Kidney capillary endothelial cell (primary cell): ENCODE measurements at regions not wholly inside any gene's neighbourhood (a gene's known extent, or its start where the extent isn't known, plus 50 kb on each side); places are given as distances from the start of the nearest gene placed in this dataset.

Experiments
- DNase-seq: peaks from one replicate; pipeline ENCODE4 v3.0.0-alpha.2; 2018; ENCODE audit warnings: low spot score

GRCh38 chr4:159444678-159445077 is 341.8 kb downstream of the RAPGEF2 start:
- peak; percentile 28 for DNase-seq

- DNase-seq = no peak
These were observed 342.8 kb downstream of the RAPGEF2 start for GRCh38 chr4:159445692-159446091.

GRCh38 chr4:159446266-159446976 is 343.5 kb downstream of the RAPGEF2 start:
- DNase-seq = peak; percentile 80

- no peak for DNase-seq
These were observed 344.4 kb downstream of the RAPGEF2 start for GRCh38 chr4:159447296-159447695.

GRCh38 chr4:159451006-159451405 is 348.1 kb downstream of the RAPGEF2 start:
- no peak for DNase-seq

GRCh38 chr4:159455675-159456237 is 352.9 kb downstream of the RAPGEF2 start:
- peak; percentile 37 for DNase-seq

- no peak for DNase-seq
These were observed 357.5 kb downstream of the RAPGEF2 start for GRCh38 chr4:159460371-159460770.

- DNase-seq = no peak
These were observed 360.4 kb downstream of the RAPGEF2 start for GRCh38 chr4:159463235-159463634.

- no peak for DNase-seq
These were observed 361.4 kb downstream of the RAPGEF2 start for GRCh38 chr4:159464302-159464701.

GRCh38 chr4:159476886-159477285 is 374.0 kb downstream of the RAPGEF2 start:
- DNase-seq = no peak

GRCh38 chr4:159480826-159481225 is 377.9 kb downstream of the RAPGEF2 start:
- no peak for DNase-seq

GRCh38 chr4:159481936-159482335 is 379.1 kb downstream of the RAPGEF2 start:
- DNase-seq = no peak

GRCh38 chr4:159483110-159483781 is 380.4 kb downstream of the RAPGEF2 start:
- DNase-seq = no peak

GRCh38 chr4:159483782-159484741 is 381.2 kb downstream of the RAPGEF2 start:
- no peak for DNase-seq

- DNase-seq = no peak
These were observed 382.0 kb downstream of the RAPGEF2 start for GRCh38 chr4:159484864-159485263.

GRCh38 chr4:159487284-159487747 is 384.4 kb downstream of the RAPGEF2 start:
- peak; percentile 49 for DNase-seq

- no peak for DNase-seq
These were observed 386.8 kb downstream of the RAPGEF2 start for GRCh38 chr4:159489646-159490045.

GRCh38 chr4:159495515-159496236 is 392.8 kb downstream of the RAPGEF2 start:
- no peak for DNase-seq

- no peak for DNase-seq
These were observed 393.4 kb downstream of the RAPGEF2 start for GRCh38 chr4:159496248-159496647.

GRCh38 chr4:159497936-159498335 is 395.1 kb downstream of the RAPGEF2 start:
- DNase-seq = no peak

GRCh38 chr4:159498446-159499115 is 395.7 kb downstream of the RAPGEF2 start:
- no peak for DNase-seq
